GM13977 (cell line): ENCODE measurements at regions not wholly inside any gene's neighbourhood (a gene's known extent, or its start where the extent isn't known, plus 50 kb on each side); places are given as distances from the start of the nearest gene placed in this dataset.

Experiments used
- DNase-seq: peaks from one replicate; pipeline ENCODE4 v3.0.0; 2012; ENCODE audit warnings: low spot score
- in situ Hi-C: fragments of 300-500 bp; cut with MboI; formaldehyde crosslinking; loops from one replicate; pipeline ENCODE4 v1.12.0; 2022; ENCODE audit warnings: low sequenced_read_pairs, low pct_unique_long_range_greater_than_20kb, mixed read lengths, inconsistent platforms; ENCODE audit not compliant: unreplicated experiment
- TF ChIP-seq, protein P1 (sequence below): IDR thresholded peaks from 2 replicates; pipeline ENCODE4 v1.5.1; 2012; ENCODE audit warnings: mild to moderate bottlenecking, control low read depth; ENCODE audit not compliant: insufficient read depth; ENCODE audit errors: extremely low read depth, missing control alignments

DNA sequence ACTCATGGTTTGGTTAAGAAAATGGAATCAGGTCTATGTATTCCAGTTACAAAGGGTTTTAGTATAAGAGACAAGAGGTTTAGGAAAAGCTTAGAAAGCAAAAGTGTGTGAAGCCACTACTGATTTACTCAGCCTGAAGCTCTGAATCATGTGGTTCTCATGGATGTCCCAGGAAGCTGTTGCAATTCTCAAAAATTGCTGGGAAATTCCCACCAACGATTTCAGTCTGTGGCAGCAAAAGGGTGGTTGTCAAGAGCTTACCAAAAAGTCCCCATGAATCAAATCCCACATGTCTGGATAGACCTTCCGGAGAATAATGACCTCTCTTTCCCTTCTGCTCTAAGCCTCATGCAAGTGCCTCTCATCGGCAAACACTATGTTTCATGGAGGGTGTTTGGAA, 929.9 kb downstream of the TLE4 start:
- in situ Hi-C loops: no loop called here
- DNase-seq: no peak
- TF ChIP-seq, protein P1, sequence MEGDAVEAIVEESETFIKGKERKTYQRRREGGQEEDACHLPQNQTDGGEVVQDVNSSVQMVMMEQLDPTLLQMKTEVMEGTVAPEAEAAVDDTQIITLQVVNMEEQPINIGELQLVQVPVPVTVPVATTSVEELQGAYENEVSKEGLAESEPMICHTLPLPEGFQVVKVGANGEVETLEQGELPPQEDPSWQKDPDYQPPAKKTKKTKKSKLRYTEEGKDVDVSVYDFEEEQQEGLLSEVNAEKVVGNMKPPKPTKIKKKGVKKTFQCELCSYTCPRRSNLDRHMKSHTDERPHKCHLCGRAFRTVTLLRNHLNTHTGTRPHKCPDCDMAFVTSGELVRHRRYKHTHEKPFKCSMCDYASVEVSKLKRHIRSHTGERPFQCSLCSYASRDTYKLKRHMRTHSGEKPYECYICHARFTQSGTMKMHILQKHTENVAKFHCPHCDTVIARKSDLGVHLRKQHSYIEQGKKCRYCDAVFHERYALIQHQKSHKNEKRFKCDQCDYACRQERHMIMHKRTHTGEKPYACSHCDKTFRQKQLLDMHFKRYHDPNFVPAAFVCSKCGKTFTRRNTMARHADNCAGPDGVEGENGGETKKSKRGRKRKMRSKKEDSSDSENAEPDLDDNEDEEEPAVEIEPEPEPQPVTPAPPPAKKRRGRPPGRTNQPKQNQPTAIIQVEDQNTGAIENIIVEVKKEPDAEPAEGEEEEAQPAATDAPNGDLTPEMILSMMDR: no peak

DNA sequence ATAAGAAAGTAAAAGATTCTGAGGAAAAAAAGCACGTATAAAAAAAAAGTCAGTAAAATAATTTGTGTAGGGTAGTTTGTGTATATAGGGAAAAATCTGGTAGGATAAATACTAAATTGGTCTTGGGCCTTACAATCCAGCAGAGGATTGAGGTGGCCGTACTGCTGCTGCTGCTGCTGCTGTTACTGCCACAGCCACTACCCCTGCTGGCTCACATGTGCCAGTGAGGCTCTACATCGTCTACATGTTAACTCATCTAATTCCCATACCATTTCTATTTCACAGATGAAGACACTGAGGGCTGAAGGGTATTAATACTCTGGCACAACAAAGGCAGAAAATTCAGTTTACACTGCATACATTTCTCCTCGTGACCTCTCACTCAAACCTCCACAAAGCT, 928.5 kb downstream of the TLE4 start:
- TF ChIP-seq, protein P1: no peak
- no peak for DNase-seq
- in situ Hi-C loops: no loop called here

DNA sequence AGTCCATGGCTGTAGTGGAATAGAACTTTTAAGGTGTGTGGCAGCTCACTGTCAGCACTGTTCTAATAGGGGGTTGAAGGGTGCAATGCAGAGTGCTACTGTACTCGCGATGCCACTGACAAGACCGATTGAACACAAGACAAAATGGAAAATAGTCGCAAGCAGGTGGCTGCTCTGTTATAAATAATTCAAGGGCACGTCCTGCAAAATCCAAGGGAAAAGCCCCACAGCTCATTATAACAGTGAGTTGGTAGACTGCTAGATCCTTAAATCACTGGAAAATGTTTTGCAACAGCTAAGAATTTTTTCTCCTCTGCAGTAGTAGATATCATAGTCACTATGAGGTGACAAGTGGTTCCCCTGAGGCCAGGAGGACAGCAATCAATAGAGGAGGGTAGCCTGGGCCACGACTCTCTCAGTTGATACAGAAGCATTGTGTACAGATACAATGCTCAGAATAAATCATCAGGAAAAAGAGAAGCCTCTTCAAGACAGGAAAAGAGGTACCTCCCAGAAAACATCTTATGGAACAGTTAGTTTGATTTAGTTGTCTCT, 926.3 kb downstream of the TLE4 start:
- in situ Hi-C loops: no loop called here
- TF ChIP-seq, protein P1: no peak

DNA sequence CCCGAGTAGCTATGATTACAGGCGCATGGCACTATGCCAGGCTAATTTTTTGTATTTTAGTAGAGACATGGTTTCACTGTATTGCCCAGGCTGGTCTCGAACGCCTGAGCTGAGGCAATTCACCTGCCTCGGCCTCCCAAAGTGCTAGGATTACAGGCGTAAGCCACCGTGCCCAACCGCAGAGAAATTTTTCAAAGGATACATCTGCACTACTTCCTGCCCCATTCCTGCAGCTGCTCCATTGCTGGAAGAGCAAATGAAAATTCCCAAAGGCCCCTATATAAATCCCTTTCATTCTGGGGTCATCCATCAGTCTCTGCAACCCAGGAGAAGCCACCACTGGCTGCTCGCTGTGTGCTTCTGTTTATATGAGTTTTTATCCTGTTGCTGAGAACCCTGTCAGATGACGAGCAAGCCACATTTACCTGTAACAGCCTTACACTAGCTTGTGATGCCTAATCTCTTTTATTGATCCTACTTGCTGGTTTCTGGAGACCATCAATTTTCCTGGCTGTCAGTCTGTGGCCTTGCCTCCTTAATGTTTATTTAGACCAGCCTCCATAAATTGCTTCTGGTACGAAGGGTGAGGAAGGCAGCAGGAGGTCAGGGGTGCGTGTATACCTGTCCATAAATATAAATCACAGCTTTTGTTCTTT, 925.3 kb downstream of the TLE4 start:
- no peak for DNase-seq
- in situ Hi-C loops: no loop called here
- TF ChIP-seq, protein P1: no peak

More for the DNA sequence above, 926.3 kb downstream of the TLE4 start:
- DNase-seq: no peak

DNA sequence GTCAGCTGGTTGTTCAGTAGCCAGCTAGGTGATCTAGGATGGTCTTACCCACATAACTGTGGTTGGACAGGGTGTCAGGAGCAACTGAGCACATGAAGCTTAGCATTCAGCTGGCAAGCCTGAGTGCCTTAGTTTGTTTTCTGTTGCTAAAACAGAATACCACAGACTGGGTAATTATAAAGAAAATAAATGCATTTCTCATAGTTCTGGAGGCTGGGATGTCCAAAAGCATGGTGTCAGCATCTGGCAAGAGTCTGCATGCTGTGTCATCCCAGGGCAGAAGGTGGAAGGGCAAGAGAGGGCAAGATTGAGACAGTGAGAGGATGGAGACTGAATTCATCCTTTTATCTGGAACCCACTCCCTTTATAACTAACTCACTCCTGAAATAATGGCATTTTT, 921.5 kb downstream of the TLE4 start:
- in situ Hi-C loops: no loop called here
- TF ChIP-seq, protein P1: no peak
- DNase-seq: no peak

DNA sequence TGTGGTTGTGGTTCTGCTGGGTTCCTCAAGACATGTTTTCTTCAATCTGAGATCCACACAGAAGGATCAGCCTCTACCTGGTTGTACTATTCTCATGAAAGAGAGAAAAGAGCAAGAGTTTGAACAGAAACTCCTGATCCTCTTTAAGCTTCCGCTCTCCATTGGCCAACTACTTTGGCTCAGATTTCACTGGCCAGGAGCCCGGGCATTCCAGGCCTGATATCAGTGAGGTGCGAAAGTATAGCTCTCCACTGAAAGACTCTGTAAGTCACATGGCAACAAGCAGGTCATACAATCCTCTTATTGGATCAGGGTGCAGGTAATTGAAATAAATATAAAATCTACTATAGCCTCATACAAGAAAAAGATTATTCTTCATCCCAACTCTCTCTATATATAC, 920.5 kb downstream of the TLE4 start:
- TF ChIP-seq, protein P1: no peak
- DNase-seq: no peak
- in situ Hi-C loops: no loop called here
